GM23338 (cell line): ENCODE measurements at regions not wholly inside any gene's neighbourhood (a gene's known extent, or its start where the extent isn't known, plus 50 kb on each side); places are given as distances from the start of the nearest gene placed in this dataset.

Experiments
- ATAC-seq: fragments of 200-7000 bp; cut with Tn5 transposase; 3 replicates; pipeline ENCODE4 v1.9.1; 2020
- DNase-seq: peaks from one replicate; pipeline ENCODE4 v3.0.0-alpha.2; 2015; ENCODE audit warnings: low spot score
- H2AFZ ChIP-seq: fragments of 200-600 bp; sonication (generic); 2 replicates; pipeline ENCODE4 v1.8.0; 2016; ENCODE audit warnings: antibody characterized with exemption, mild to moderate bottlenecking, moderate library complexity
- H3F3A ChIP-seq: fragments of 200-600 bp; sonication (generic); replicated peaks from 2 replicates; pipeline ENCODE4 v1.8.0; 2017; ENCODE audit warnings: antibody characterized with exemption, mixed run types, low read depth
- H3K27ac ChIP-seq: fragments of 200-600 bp; sonication (generic); 2 replicates; pipeline ENCODE4 v1.6.1; 2016; ENCODE audit warnings: low read depth
- H3K27me3 ChIP-seq: fragments of 200-600 bp; sonication (generic); 2 replicates; pipeline ENCODE4 v1.8.0; 2016; ENCODE audit warnings: mild to moderate bottlenecking, mixed run types, moderate library complexity; ENCODE audit not compliant: insufficient read depth
- H3K36me3 ChIP-seq: fragments of 200-600 bp; sonication (generic); 2 replicates; pipeline ENCODE4 v1.8.0; 2016; ENCODE audit warnings: mild to moderate bottlenecking; ENCODE audit not compliant: insufficient read depth
- H3K4me1 ChIP-seq: fragments of 200-600 bp; sonication (generic); 2 replicates; pipeline ENCODE4 v1.8.0; 2016; ENCODE audit warnings: mild to moderate bottlenecking, moderate library complexity; ENCODE audit not compliant: insufficient read depth
- H3K4me2 ChIP-seq: fragments of 200-600 bp; sonication (generic); 2 replicates; pipeline ENCODE4 v1.7.1; 2017; ENCODE audit warnings: mixed run types
- H3K4me3 ChIP-seq: fragments of 200-600 bp; sonication (generic); 2 replicates; pipeline ENCODE4 v1.6.1; 2016; ENCODE audit warnings: mixed run types
- H3K79me2 ChIP-seq: fragments of 200-600 bp; sonication (generic); replicated peaks from 2 replicates; pipeline ENCODE4 v1.8.0; 2017; ENCODE audit warnings: mild to moderate bottlenecking; ENCODE audit not compliant: insufficient read depth
- H3K9me2 ChIP-seq: fragments of 200-600 bp; sonication (generic); 2 replicates; pipeline ENCODE4 v1.8.0; 2017; ENCODE audit not compliant: insufficient read depth
- H4K20me1 ChIP-seq: fragments of 200-600 bp; sonication (generic); replicated peaks from 2 replicates; pipeline ENCODE4 v1.8.0; 2017; ENCODE audit warnings: mild to moderate bottlenecking; ENCODE audit not compliant: insufficient read depth
- H3K27ac Mint-ChIP-seq: 2 replicates; pipeline ENCODE4 v1.8.0; 2020; ENCODE audit warnings: inconsistent platforms, mild to moderate bottlenecking, moderate library complexity, mixed read lengths
- H3K27me3 Mint-ChIP-seq: 3 replicates; pipeline ENCODE4 v1.8.0; 2022; ENCODE audit warnings: low read depth, mild to moderate bottlenecking, moderate library complexity, mixed read lengths, inconsistent platforms; ENCODE audit not compliant: insufficient read depth, poor library complexity
- H3K36me3 Mint-ChIP-seq: 3 replicates; pipeline ENCODE4 v1.8.0; 2021; ENCODE audit warnings: low read depth, mild to moderate bottlenecking, inconsistent platforms, moderate library complexity, mixed read lengths
- H3K4me1 Mint-ChIP-seq: 3 replicates; pipeline ENCODE4 v1.8.0; 2020; ENCODE audit warnings: mild to moderate bottlenecking, inconsistent platforms, mixed read lengths
- H3K4me3 Mint-ChIP-seq: 3 replicates; pipeline ENCODE4 v1.8.0; 2021; ENCODE audit warnings: moderate library complexity, mild to moderate bottlenecking, inconsistent platforms, mixed read lengths
- H3K9me3 Mint-ChIP-seq: 3 replicates; pipeline ENCODE4 v1.8.0; 2020; ENCODE audit warnings: moderate library complexity, mild to moderate bottlenecking, inconsistent platforms, mixed read lengths
- CREB1 ChIP-seq: fragments of 250-450 bp; sonication (Bioruptor Pico); IDR thresholded peaks from 2 replicates; pipeline ENCODE4 v1.5.0; 2020; ENCODE audit warnings: low read depth, mild to moderate bottlenecking, moderate library complexity
- EZH2phosphoT487 ChIP-seq: fragments of 200-600 bp; sonication (generic); IDR thresholded peaks from one replicate; pipeline ENCODE4 v1.8.1; 2018; ENCODE audit warnings: antibody characterized with exemption; ENCODE audit not compliant: unreplicated experiment
- JUNB ChIP-seq: IDR thresholded peaks from one replicate; pipeline ENCODE4 v1.6.1; 2016; ENCODE audit warnings: antibody characterized with exemption; ENCODE audit not compliant: unreplicated experiment
- NANOG ChIP-seq: IDR thresholded peaks from 2 replicates; pipeline ENCODE4 v1.6.1; 2016; ENCODE audit warnings: antibody characterized with exemption, borderline replicate concordance
- STAT1 ChIP-seq: IDR thresholded peaks from one replicate; pipeline ENCODE4 v1.6.1; 2016; ENCODE audit warnings: antibody characterized with exemption; ENCODE audit not compliant: unreplicated experiment
- ZNF114 ChIP-seq: fragments of 250-450 bp; sonication (Bioruptor Pico); IDR thresholded peaks from 2 replicates; pipeline ENCODE4 v1.5.0; 2020; ENCODE audit warnings: mild to moderate bottlenecking, moderate library complexity
- ZNF331 ChIP-seq: fragments of 250-450 bp; sonication (Bioruptor Pico); IDR thresholded peaks from 2 replicates; pipeline ENCODE4 v1.5.0; 2020; ENCODE audit warnings: low read depth, mild to moderate bottlenecking, moderate library complexity
- ZNF462 ChIP-seq: fragments of 250-450 bp; sonication (Bioruptor Pico); IDR thresholded peaks from 2 replicates; pipeline ENCODE4 v1.5.0; 2020; ENCODE audit warnings: mild to moderate bottlenecking, moderate library complexity
- TF ChIP-seq, protein P1 (sequence below), 2 experiments: fragments of 200-600 bp in 1 of 2; sonication (generic) in 1 of 2; conservative IDR thresholded peaks; 2 replicates each; pipeline versions ENCODE4 v1.5.1 to v1.6.1; 2016 to 2017; ENCODE audit warnings: antibody characterized with exemption in 2 of 2, low read depth in 2 of 2, mild to moderate bottlenecking in 2 of 2, moderate library complexity in 1 of 2
- TF ChIP-seq, protein P2 (sequence below): IDR thresholded peaks from 2 replicates; pipeline ENCODE4 v1.6.1; 2016; ENCODE audit warnings: antibody characterized with exemption
- TF ChIP-seq, protein P3 (sequence below): IDR thresholded peaks from one replicate; pipeline ENCODE4 v1.6.1; 2018; ENCODE audit warnings: antibody characterized with exemption; ENCODE audit not compliant: unreplicated experiment

DNA sequence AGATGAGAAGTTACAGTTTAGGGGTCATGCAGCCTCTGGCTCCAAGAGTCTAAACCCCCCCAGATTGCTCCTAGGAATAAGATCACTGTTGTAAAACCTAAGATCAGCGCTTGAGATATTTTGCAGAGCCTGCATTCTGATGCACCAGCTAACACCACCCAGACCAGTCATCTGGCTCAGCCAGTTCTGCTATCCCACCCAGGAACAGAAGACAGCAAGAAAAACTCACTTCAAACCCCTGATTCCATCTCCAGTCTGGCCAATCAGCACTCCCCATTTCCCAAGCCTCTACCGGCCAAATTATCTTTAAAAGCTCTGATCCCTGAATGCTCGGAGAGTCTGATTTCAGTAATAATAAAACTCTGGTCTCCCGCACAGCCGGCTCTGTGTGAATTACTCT lies 158.6 kb downstream of the ZNF664 start:
- no peaks in the 10 kb centered on the region for H3K9me2 ChIP-seq
- ATAC-seq: peak; percentile 14; the same call in 2 of the 3 replicates

More for the DNA sequence above, 158.6 kb downstream of the ZNF664 start:
- Mint-ChIP-seq H3K9me3 (peaks cover 1% of the 10 kb centered on the region), H3K27ac (peak overlapping the region; percentile 14), H3K36me3 (peaks cover under 1% of the 10 kb centered on the region; the same call in 2 of the 3 replicates), H3K27me3 (peaks cover 14% of the 10 kb centered on the region), H3K4me3 (no peak overlapping the region; the same call in 2 of the 3 replicates), H3K4me1 (peaks cover 29% of the 10 kb centered on the region)
- peaks cover 32% of the 10 kb centered on the region for H3F3A ChIP-seq
- H3K4me1 ChIP-seq: peaks cover 28% of the 10 kb centered on the region
- H3K27me3 ChIP-seq: no peaks in the 10 kb centered on the region
- no peak for DNase-seq
- H4K20me1 ChIP-seq: no peaks in the 10 kb centered on the region
- no peak for TF ChIP-seq EZH2phosphoT487
- TF ChIP-seq ZNF114 (CRISPR knock-in tag): no peak
- no peak for TF ChIP-seq NANOG
- TF ChIP-seq ZNF462 (CRISPR knock-in tag): no peak
- TF ChIP-seq, protein P1, sequence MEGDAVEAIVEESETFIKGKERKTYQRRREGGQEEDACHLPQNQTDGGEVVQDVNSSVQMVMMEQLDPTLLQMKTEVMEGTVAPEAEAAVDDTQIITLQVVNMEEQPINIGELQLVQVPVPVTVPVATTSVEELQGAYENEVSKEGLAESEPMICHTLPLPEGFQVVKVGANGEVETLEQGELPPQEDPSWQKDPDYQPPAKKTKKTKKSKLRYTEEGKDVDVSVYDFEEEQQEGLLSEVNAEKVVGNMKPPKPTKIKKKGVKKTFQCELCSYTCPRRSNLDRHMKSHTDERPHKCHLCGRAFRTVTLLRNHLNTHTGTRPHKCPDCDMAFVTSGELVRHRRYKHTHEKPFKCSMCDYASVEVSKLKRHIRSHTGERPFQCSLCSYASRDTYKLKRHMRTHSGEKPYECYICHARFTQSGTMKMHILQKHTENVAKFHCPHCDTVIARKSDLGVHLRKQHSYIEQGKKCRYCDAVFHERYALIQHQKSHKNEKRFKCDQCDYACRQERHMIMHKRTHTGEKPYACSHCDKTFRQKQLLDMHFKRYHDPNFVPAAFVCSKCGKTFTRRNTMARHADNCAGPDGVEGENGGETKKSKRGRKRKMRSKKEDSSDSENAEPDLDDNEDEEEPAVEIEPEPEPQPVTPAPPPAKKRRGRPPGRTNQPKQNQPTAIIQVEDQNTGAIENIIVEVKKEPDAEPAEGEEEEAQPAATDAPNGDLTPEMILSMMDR (conservative IDR thresholded peaks at IDR 0.05; ENCODE audit: low read depth in 2 of 2): no peak
- TF ChIP-seq CREB1 (CRISPR knock-in tag): no peak
- no peak for TF ChIP-seq JUNB
- no peak for TF ChIP-seq ZNF331 (CRISPR knock-in tag)
- TF ChIP-seq, protein P2, sequence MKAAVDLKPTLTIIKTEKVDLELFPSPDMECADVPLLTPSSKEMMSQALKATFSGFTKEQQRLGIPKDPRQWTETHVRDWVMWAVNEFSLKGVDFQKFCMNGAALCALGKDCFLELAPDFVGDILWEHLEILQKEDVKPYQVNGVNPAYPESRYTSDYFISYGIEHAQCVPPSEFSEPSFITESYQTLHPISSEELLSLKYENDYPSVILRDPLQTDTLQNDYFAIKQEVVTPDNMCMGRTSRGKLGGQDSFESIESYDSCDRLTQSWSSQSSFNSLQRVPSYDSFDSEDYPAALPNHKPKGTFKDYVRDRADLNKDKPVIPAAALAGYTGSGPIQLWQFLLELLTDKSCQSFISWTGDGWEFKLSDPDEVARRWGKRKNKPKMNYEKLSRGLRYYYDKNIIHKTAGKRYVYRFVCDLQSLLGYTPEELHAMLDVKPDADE: no peak
- TF ChIP-seq, protein P3, sequence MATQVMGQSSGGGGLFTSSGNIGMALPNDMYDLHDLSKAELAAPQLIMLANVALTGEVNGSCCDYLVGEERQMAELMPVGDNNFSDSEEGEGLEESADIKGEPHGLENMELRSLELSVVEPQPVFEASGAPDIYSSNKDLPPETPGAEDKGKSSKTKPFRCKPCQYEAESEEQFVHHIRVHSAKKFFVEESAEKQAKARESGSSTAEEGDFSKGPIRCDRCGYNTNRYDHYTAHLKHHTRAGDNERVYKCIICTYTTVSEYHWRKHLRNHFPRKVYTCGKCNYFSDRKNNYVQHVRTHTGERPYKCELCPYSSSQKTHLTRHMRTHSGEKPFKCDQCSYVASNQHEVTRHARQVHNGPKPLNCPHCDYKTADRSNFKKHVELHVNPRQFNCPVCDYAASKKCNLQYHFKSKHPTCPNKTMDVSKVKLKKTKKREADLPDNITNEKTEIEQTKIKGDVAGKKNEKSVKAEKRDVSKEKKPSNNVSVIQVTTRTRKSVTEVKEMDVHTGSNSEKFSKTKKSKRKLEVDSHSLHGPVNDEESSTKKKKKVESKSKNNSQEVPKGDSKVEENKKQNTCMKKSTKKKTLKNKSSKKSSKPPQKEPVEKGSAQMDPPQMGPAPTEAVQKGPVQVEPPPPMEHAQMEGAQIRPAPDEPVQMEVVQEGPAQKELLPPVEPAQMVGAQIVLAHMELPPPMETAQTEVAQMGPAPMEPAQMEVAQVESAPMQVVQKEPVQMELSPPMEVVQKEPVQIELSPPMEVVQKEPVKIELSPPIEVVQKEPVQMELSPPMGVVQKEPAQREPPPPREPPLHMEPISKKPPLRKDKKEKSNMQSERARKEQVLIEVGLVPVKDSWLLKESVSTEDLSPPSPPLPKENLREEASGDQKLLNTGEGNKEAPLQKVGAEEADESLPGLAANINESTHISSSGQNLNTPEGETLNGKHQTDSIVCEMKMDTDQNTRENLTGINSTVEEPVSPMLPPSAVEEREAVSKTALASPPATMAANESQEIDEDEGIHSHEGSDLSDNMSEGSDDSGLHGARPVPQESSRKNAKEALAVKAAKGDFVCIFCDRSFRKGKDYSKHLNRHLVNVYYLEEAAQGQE: no peak
- TF ChIP-seq STAT1: no peak
- H3K27ac ChIP-seq: peak overlapping the region; percentile 99
- no peaks in the 10 kb centered on the region for H3K36me3 ChIP-seq
- no peaks in the 10 kb centered on the region for H3K79me2 ChIP-seq
- no peak overlapping the region for H2AFZ ChIP-seq
- H3K4me2 ChIP-seq: peak overlapping the region; percentile 46; the same call in 1 of the 2 replicates
- no peak overlapping the region for H3K4me3 ChIP-seq
